ENCODE measurements at regions not wholly inside any gene's neighbourhood (a gene's known extent, or its start where the extent isn't known, plus 50 kb on each side); places are given as distances from the start of the nearest gene placed in this dataset.

DNA sequence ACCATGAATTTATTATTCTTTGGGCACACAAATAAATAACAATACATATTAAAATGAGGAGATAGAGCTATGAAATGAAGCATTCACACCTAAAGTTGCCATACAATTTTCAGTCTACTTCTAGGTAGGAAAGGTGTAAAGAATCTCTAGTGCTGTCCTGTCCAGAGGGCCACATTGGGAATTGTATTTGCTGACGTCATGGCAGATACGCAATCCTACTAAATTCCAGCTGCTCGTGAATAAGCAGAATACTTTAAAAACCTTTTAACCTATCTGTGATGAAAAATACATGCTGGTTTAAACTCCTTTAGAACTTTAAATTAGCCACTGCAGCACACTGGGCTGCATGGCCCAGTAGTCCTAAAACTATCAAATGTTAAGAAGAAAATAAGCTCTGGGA lies 236.1 kb downstream of the FSCB start:
- Mint-ChIP-seq H3K4me1 (ENCODE audit: low read depth) (peaks cover 6% of the 10 kb centered on the region), H3K4me3 (ENCODE audit: low read depth) (no peak overlapping the region), H3K27ac (no peak overlapping the region), H3K27me3 (no peaks in the 10 kb centered on the region), H3K36me3 (ENCODE audit: insufficient read depth) (peaks cover 1% of the 10 kb centered on the region), H3K9me3 (ENCODE audit: low read depth) (peaks cover 21% of the 10 kb centered on the region)
- TF ChIP-seq, protein P1, sequence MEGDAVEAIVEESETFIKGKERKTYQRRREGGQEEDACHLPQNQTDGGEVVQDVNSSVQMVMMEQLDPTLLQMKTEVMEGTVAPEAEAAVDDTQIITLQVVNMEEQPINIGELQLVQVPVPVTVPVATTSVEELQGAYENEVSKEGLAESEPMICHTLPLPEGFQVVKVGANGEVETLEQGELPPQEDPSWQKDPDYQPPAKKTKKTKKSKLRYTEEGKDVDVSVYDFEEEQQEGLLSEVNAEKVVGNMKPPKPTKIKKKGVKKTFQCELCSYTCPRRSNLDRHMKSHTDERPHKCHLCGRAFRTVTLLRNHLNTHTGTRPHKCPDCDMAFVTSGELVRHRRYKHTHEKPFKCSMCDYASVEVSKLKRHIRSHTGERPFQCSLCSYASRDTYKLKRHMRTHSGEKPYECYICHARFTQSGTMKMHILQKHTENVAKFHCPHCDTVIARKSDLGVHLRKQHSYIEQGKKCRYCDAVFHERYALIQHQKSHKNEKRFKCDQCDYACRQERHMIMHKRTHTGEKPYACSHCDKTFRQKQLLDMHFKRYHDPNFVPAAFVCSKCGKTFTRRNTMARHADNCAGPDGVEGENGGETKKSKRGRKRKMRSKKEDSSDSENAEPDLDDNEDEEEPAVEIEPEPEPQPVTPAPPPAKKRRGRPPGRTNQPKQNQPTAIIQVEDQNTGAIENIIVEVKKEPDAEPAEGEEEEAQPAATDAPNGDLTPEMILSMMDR (IDR thresholded peaks at IDR 0.05; ENCODE audit: unreplicated experiment): no peak
- no peak for DNase-seq (ENCODE audit: low spot score, unreplicated experiment)

DNA sequence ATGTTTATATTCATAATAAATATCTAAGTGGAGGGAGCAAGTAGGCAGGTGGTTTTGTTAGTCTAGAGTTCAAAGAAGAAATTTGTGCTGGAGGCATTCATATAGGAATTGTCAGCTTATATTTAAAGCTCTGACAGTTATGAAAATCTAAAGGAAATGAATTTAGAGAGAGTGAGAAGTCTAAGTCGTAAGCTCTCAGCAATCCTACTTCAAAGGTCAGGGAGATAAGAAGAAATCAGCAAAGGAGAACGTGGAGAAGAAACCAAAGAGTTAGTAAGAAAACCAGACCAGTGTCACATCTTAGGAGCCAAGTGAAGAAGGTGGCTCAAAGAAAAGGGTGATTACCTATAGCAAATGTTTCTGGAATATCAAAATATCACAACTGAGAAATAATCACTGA lies 241.8 kb downstream of the FSCB start:
- peaks cover 1% of the 10 kb centered on the region for H3K36me3 Mint-ChIP-seq (ENCODE audit: insufficient read depth)
- H3K9me3 Mint-ChIP-seq (ENCODE audit: low read depth): peaks cover 32% of the 10 kb centered on the region
- H3K4me1 Mint-ChIP-seq (ENCODE audit: low read depth): peaks cover 4% of the 10 kb centered on the region
- DNase-seq (ENCODE audit: low spot score, unreplicated experiment): no peak
- TF ChIP-seq, protein P1 (IDR thresholded peaks at IDR 0.05; ENCODE audit: unreplicated experiment): no peak
- H3K27me3 Mint-ChIP-seq: no peaks in the 10 kb centered on the region
- no peak overlapping the region for H3K4me3 Mint-ChIP-seq (ENCODE audit: low read depth)
- no peak overlapping the region for H3K27ac Mint-ChIP-seq

DNA sequence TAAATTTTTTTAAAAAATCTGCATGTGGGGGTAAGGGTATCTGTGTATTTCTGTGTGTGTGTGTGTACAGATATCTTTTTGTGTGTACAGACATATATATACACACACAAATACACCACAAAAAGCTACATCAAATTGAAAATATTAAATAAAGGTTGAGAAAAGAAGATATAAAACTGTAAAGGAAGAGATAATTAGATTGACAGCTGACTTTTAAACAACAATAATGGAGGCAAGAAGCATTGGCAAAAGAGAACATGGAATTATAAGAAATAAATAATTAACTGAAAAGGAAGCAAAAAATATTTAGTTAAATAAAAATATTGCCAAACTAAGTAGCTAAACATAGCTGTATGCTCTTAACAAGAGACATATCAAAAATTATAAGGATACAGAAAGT lies 291.4 kb downstream of the FSCB start:
- Mint-ChIP-seq H3K27ac (no peak overlapping the region), H3K4me1 (ENCODE audit: low read depth) (no peaks in the 10 kb centered on the region), H3K4me3 (ENCODE audit: low read depth) (no peak overlapping the region), H3K36me3 (ENCODE audit: insufficient read depth) (no peaks in the 10 kb centered on the region), H3K9me3 (ENCODE audit: low read depth) (peaks cover 21% of the 10 kb centered on the region), H3K27me3 (no peaks in the 10 kb centered on the region)
- TF ChIP-seq, protein P1 (IDR thresholded peaks at IDR 0.05; ENCODE audit: unreplicated experiment): no peak
- no peak for DNase-seq (ENCODE audit: low spot score, unreplicated experiment)

DNA sequence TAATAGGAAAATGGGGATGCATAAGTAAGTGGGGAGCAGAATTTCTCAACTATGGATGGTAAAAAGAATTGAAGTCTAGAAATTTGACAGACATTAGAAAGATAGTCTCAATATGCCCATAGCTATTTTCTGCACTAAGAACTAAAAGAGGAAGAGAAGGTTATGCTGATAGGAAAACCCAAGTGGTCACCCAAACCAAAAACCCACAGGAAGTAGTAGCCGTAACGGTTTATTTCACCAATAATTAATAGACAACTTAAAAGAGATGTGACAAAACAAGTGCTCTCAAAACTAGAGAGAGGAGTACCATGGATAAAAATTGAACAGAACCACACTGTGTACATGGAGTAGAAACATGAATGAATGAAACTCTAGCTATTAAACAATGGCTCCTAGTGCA lies 295.4 kb downstream of the FSCB start:
- Mint-ChIP-seq H3K36me3 (ENCODE audit: insufficient read depth) (no peaks in the 10 kb centered on the region), H3K9me3 (ENCODE audit: low read depth) (peaks cover 14% of the 10 kb centered on the region), H3K27me3 (no peaks in the 10 kb centered on the region), H3K27ac (no peak overlapping the region), H3K4me1 (ENCODE audit: low read depth) (no peaks in the 10 kb centered on the region), H3K4me3 (ENCODE audit: low read depth) (no peak overlapping the region)
- DNase-seq (ENCODE audit: low spot score, unreplicated experiment): no peak
- TF ChIP-seq, protein P1 (IDR thresholded peaks at IDR 0.05; ENCODE audit: unreplicated experiment): no peak

DNA sequence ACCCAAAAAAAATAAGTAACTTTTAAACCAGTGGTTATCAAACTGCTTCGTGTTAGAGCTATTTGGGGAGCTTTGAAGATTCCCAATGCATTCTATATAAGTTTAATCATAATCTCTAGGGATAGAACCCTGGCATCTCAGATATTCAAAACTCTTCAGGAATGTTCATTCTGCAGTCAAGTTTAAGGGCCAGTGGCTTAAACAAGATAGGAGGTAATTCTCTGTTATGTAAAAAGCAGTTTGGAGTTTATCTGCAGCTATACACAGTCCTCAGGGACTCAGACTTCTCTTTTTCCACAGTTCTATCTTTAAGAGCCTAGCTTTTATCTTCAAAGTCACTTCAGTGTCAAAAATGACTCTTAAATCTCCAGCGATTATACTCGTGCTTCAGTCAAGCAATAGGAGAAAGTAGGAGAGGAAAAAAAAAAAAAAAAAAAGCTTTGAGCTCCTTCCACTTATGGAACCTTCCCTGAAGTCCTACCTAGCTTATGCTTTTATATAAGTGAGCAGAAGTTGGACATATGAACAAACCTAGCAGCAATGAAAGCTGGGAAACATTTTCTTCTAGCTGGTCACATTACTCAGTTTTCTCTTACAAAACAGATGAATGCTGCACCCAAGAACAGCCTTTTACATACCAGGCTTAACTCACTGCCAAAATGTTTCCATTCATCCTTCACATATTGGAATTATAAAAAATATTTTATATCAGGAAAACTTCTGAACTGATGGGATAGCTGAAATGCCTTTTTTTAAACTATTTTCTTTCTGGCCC lies 302.8 kb downstream of the FSCB start:
- Mint-ChIP-seq H3K4me3 (ENCODE audit: low read depth) (no peak overlapping the region), H3K27ac (no peak overlapping the region), H3K27me3 (no peaks in the 10 kb centered on the region), H3K9me3 (ENCODE audit: low read depth) (peaks cover 3% of the 10 kb centered on the region), H3K36me3 (ENCODE audit: insufficient read depth) (no peaks in the 10 kb centered on the region), H3K4me1 (ENCODE audit: low read depth) (no peaks in the 10 kb centered on the region)
- TF ChIP-seq, protein P1 (IDR thresholded peaks at IDR 0.05; ENCODE audit: unreplicated experiment): no peak
- no peak for DNase-seq (ENCODE audit: low spot score, unreplicated experiment)
